GM23338 (cell line): ENCODE measurements at regions not wholly inside any gene's neighbourhood (a gene's known extent, or its start where the extent isn't known, plus 50 kb on each side); places are given as distances from the start of the nearest gene placed in this dataset.

Experiments
- ATAC-seq: fragments of 200-7000 bp; cut with Tn5 transposase; 3 replicates; pipeline ENCODE4 v1.9.1; 2020
- DNase-seq: peaks from one replicate; pipeline ENCODE4 v3.0.0-alpha.2; 2015; ENCODE audit warnings: low spot score
- H2AFZ ChIP-seq: fragments of 200-600 bp; sonication (generic); 2 replicates; pipeline ENCODE4 v1.8.0; 2016; ENCODE audit warnings: antibody characterized with exemption, mild to moderate bottlenecking, moderate library complexity
- H3F3A ChIP-seq: fragments of 200-600 bp; sonication (generic); replicated peaks from 2 replicates; pipeline ENCODE4 v1.8.0; 2017; ENCODE audit warnings: antibody characterized with exemption, mixed run types, low read depth
- H3K27ac ChIP-seq: fragments of 200-600 bp; sonication (generic); 2 replicates; pipeline ENCODE4 v1.6.1; 2016; ENCODE audit warnings: low read depth
- H3K27me3 ChIP-seq: fragments of 200-600 bp; sonication (generic); 2 replicates; pipeline ENCODE4 v1.8.0; 2016; ENCODE audit warnings: mild to moderate bottlenecking, mixed run types, moderate library complexity; ENCODE audit not compliant: insufficient read depth
- H3K36me3 ChIP-seq: fragments of 200-600 bp; sonication (generic); 2 replicates; pipeline ENCODE4 v1.8.0; 2016; ENCODE audit warnings: mild to moderate bottlenecking; ENCODE audit not compliant: insufficient read depth
- H3K4me1 ChIP-seq: fragments of 200-600 bp; sonication (generic); 2 replicates; pipeline ENCODE4 v1.8.0; 2016; ENCODE audit warnings: mild to moderate bottlenecking, moderate library complexity; ENCODE audit not compliant: insufficient read depth
- H3K4me2 ChIP-seq: fragments of 200-600 bp; sonication (generic); 2 replicates; pipeline ENCODE4 v1.7.1; 2017; ENCODE audit warnings: mixed run types
- H3K4me3 ChIP-seq: fragments of 200-600 bp; sonication (generic); 2 replicates; pipeline ENCODE4 v1.6.1; 2016; ENCODE audit warnings: mixed run types
- H3K79me2 ChIP-seq: fragments of 200-600 bp; sonication (generic); replicated peaks from 2 replicates; pipeline ENCODE4 v1.8.0; 2017; ENCODE audit warnings: mild to moderate bottlenecking; ENCODE audit not compliant: insufficient read depth
- H3K9me2 ChIP-seq: fragments of 200-600 bp; sonication (generic); 2 replicates; pipeline ENCODE4 v1.8.0; 2017; ENCODE audit not compliant: insufficient read depth
- H4K20me1 ChIP-seq: fragments of 200-600 bp; sonication (generic); replicated peaks from 2 replicates; pipeline ENCODE4 v1.8.0; 2017; ENCODE audit warnings: mild to moderate bottlenecking; ENCODE audit not compliant: insufficient read depth
- H3K27ac Mint-ChIP-seq: 2 replicates; pipeline ENCODE4 v1.8.0; 2020; ENCODE audit warnings: inconsistent platforms, mild to moderate bottlenecking, moderate library complexity, mixed read lengths
- H3K27me3 Mint-ChIP-seq: 3 replicates; pipeline ENCODE4 v1.8.0; 2022; ENCODE audit warnings: low read depth, mild to moderate bottlenecking, moderate library complexity, mixed read lengths, inconsistent platforms; ENCODE audit not compliant: insufficient read depth, poor library complexity
- H3K36me3 Mint-ChIP-seq: 3 replicates; pipeline ENCODE4 v1.8.0; 2021; ENCODE audit warnings: low read depth, mild to moderate bottlenecking, inconsistent platforms, moderate library complexity, mixed read lengths
- H3K4me1 Mint-ChIP-seq: 3 replicates; pipeline ENCODE4 v1.8.0; 2020; ENCODE audit warnings: mild to moderate bottlenecking, inconsistent platforms, mixed read lengths
- H3K4me3 Mint-ChIP-seq: 3 replicates; pipeline ENCODE4 v1.8.0; 2021; ENCODE audit warnings: moderate library complexity, mild to moderate bottlenecking, inconsistent platforms, mixed read lengths
- H3K9me3 Mint-ChIP-seq: 3 replicates; pipeline ENCODE4 v1.8.0; 2020; ENCODE audit warnings: moderate library complexity, mild to moderate bottlenecking, inconsistent platforms, mixed read lengths
- CREB1 ChIP-seq: fragments of 250-450 bp; sonication (Bioruptor Pico); IDR thresholded peaks from 2 replicates; pipeline ENCODE4 v1.5.0; 2020; ENCODE audit warnings: low read depth, mild to moderate bottlenecking, moderate library complexity
- CTCF ChIP-seq, 2 experiments: fragments of 200-600 bp in 1 of 2; sonication (generic) in 1 of 2; conservative IDR thresholded peaks; 2 replicates each; pipeline versions ENCODE4 v1.5.1 to v1.6.1; 2016 to 2017; ENCODE audit warnings: antibody characterized with exemption in 2 of 2, low read depth in 2 of 2, mild to moderate bottlenecking in 2 of 2, moderate library complexity in 1 of 2
- ETS1 ChIP-seq: IDR thresholded peaks from 2 replicates; pipeline ENCODE4 v1.6.1; 2016; ENCODE audit warnings: antibody characterized with exemption
- EZH2 ChIP-seq: fragments of 200-600 bp; sonication (generic); IDR thresholded peaks from one replicate; pipeline ENCODE4 v1.8.0; 2017; ENCODE audit warnings: antibody characterized with exemption, mild to moderate bottlenecking, low read depth; ENCODE audit not compliant: unreplicated experiment
- EZH2phosphoT487 ChIP-seq: fragments of 200-600 bp; sonication (generic); IDR thresholded peaks from one replicate; pipeline ENCODE4 v1.8.1; 2018; ENCODE audit warnings: antibody characterized with exemption; ENCODE audit not compliant: unreplicated experiment
- JUNB ChIP-seq: IDR thresholded peaks from one replicate; pipeline ENCODE4 v1.6.1; 2016; ENCODE audit warnings: antibody characterized with exemption; ENCODE audit not compliant: unreplicated experiment
- NANOG ChIP-seq: IDR thresholded peaks from 2 replicates; pipeline ENCODE4 v1.6.1; 2016; ENCODE audit warnings: antibody characterized with exemption, borderline replicate concordance
- POLR2AphosphoS5 ChIP-seq: IDR thresholded peaks from 2 replicates; pipeline ENCODE4 v1.6.1; 2016; ENCODE audit warnings: antibody characterized with exemption, low read depth
- STAT1 ChIP-seq: IDR thresholded peaks from one replicate; pipeline ENCODE4 v1.6.1; 2016; ENCODE audit warnings: antibody characterized with exemption; ENCODE audit not compliant: unreplicated experiment
- ZNF114 ChIP-seq: fragments of 250-450 bp; sonication (Bioruptor Pico); IDR thresholded peaks from 2 replicates; pipeline ENCODE4 v1.5.0; 2020; ENCODE audit warnings: mild to moderate bottlenecking, moderate library complexity
- ZNF331 ChIP-seq: fragments of 250-450 bp; sonication (Bioruptor Pico); IDR thresholded peaks from 2 replicates; pipeline ENCODE4 v1.5.0; 2020; ENCODE audit warnings: low read depth, mild to moderate bottlenecking, moderate library complexity

- TF ChIP-seq POLR2AphosphoS5 (no peak), ZNF331 (CRISPR knock-in tag) (no peak), STAT1 (no peak), JUNB (no peak), ZNF114 (CRISPR knock-in tag) (no peak), ETS1 (no peak), CTCF (conservative IDR thresholded peaks at IDR 0.05; ENCODE audit: low read depth in 2 of 2) (peak; percentile 77 to 94), EZH2 (no peak), NANOG (no peak)
- H4K20me1 ChIP-seq: no peaks in the 10 kb centered on the region
- Mint-ChIP-seq H3K27me3 (peaks cover 2% of the 10 kb centered on the region), H3K4me1 (peaks cover 8% of the 10 kb centered on the region), H3K4me3 (no peak overlapping the region), H3K27ac (no peak overlapping the region; the same call in 1 of the 2 replicates), H3K9me3 (no peaks in the 10 kb centered on the region), H3K36me3 (no peaks in the 10 kb centered on the region; the same call in 2 of the 3 replicates)
- no peak overlapping the region for H3K4me3 ChIP-seq
- no peaks in the 10 kb centered on the region for H3K79me2 ChIP-seq
- ATAC-seq: peak; percentile 40
- no peak overlapping the region for H3K4me2 ChIP-seq
- DNase-seq: peak; percentile 66
- no peaks in the 10 kb centered on the region for H3K4me1 ChIP-seq
- H3K9me2 ChIP-seq: 0 out of 2 replicates have a peak, but pooled peaks cover 4% of the 10 kb centered on the region
- no peak overlapping the region for H2AFZ ChIP-seq
- H3K36me3 ChIP-seq: no peaks in the 10 kb centered on the region
- no peaks in the 10 kb centered on the region for H3K27me3 ChIP-seq
- no peak overlapping the region for H3K27ac ChIP-seq
- H3F3A ChIP-seq: no peaks in the 10 kb centered on the region
These were observed 188.5 kb upstream of the BMPER start for GRCh38 chr7:33716581-33717477.

GRCh38 chr7:33719059-33719581 lies 186.2 kb upstream of the BMPER start:
- H3K36me3 Mint-ChIP-seq: no peaks in the 10 kb centered on the region; the same call in 2 of the 3 replicates
- H3K27ac Mint-ChIP-seq: no peak overlapping the region
- H3K9me3 Mint-ChIP-seq: no peaks in the 10 kb centered on the region
- Histone ChIP-seq H3K36me3 (no peaks in the 10 kb centered on the region), H3K9me2 (0 out of 2 replicates have a peak, but pooled peaks cover 4% of the 10 kb centered on the region), H3K27ac (no peak overlapping the region), H2AFZ (no peak overlapping the region), H3K4me2 (no peak overlapping the region), H3K27me3 (no peaks in the 10 kb centered on the region), H4K20me1 (no peaks in the 10 kb centered on the region), H3F3A (no peaks in the 10 kb centered on the region), H3K79me2 (no peaks in the 10 kb centered on the region), H3K4me1 (no peaks in the 10 kb centered on the region), H3K4me3 (no peak overlapping the region)
- H3K27me3 Mint-ChIP-seq: peaks cover 2% of the 10 kb centered on the region
- ATAC-seq (no peak), DNase-seq (no peak)
- peaks cover 8% of the 10 kb centered on the region for H3K4me1 Mint-ChIP-seq
- H3K4me3 Mint-ChIP-seq: no peak overlapping the region
- TF ChIP-seq EZH2phosphoT487 (no peak), EZH2 (no peak), NANOG (no peak), JUNB (no peak), ZNF114 (CRISPR knock-in tag) (no peak), POLR2AphosphoS5 (no peak), CREB1 (CRISPR knock-in tag) (no peak)
